ENCODE measurements at regions not wholly inside any gene's neighbourhood (a gene's known extent, or its start where the extent isn't known, plus 50 kb on each side); places are given as distances from the start of the nearest gene placed in this dataset.

DNA sequence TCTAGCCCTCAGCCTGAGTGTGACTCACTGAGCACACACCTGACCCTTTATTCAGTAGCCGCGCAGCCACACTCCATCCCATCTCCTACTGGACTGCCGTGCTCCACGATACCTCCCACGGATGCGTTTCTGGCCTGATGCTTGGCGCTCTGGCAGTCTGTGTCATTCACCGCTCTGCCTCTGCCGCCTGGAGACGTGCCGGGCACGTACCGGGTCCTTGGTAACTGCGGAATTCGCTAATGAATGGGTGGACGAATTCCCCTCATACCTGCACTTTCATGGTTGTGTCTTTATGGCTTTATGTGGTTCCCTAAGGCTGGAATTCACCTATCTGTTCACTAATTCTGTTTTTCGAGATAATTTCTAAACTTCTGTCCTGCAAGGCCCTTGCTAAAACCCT is 405.7 kb downstream of the QKI start:
- TF ChIP-seq, protein P1, sequence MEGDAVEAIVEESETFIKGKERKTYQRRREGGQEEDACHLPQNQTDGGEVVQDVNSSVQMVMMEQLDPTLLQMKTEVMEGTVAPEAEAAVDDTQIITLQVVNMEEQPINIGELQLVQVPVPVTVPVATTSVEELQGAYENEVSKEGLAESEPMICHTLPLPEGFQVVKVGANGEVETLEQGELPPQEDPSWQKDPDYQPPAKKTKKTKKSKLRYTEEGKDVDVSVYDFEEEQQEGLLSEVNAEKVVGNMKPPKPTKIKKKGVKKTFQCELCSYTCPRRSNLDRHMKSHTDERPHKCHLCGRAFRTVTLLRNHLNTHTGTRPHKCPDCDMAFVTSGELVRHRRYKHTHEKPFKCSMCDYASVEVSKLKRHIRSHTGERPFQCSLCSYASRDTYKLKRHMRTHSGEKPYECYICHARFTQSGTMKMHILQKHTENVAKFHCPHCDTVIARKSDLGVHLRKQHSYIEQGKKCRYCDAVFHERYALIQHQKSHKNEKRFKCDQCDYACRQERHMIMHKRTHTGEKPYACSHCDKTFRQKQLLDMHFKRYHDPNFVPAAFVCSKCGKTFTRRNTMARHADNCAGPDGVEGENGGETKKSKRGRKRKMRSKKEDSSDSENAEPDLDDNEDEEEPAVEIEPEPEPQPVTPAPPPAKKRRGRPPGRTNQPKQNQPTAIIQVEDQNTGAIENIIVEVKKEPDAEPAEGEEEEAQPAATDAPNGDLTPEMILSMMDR (optimal IDR thresholded peaks at IDR 0.05 in 1 of 3, IDR thresholded peaks at IDR 0.05 in 1 of 3, conservative IDR thresholded peaks at IDR 0.05 in 1 of 3; ENCODE audit: extremely low read depth in 1 of 3, insufficient read depth in 2 of 3, low read length in 3 of 3) = no peak
- no peak for TF ChIP-seq EZH2 (IDR thresholded peaks at IDR 0.05; ENCODE audit: low read length)

All from keratinocyte (primary cell).